ENCODE measurements at regions not wholly inside any gene's neighbourhood (a gene's known extent, or its start where the extent isn't known, plus 50 kb on each side); places are given as distances from the start of the nearest gene placed in this dataset.

GRCh38 chr17:14797021-14797420, 468.1 kb downstream of the PMP22 start:
- Histone ChIP-seq H3K9me3 (no peaks in the 10 kb centered on the region), H3K36me3 (no peaks in the 10 kb centered on the region), H3K4me1 (no peaks in the 10 kb centered on the region), H3K27ac (no peak overlapping the region), H3K27me3 (no peaks in the 10 kb centered on the region), H3K4me3 (no peak overlapping the region)
- in situ Hi-C loops (cut with MboI; ENCODE audit: low sequenced_read_pairs in 4 of 4) = no loop called here
- TF ChIP-seq POLR2A (IDR thresholded peaks at IDR 0.05) = no peak
- DNase-seq (no peak), ATAC-seq (no peak)
- intact Hi-C loops (cut with DNase I; ENCODE audit: low total_unique reads) = no loop called here

GRCh38 chr17:14794961-14795360, 470.2 kb downstream of the PMP22 start:
- no peaks in the 10 kb centered on the region for H3K4me1 ChIP-seq
- no peaks in the 10 kb centered on the region for H3K9me3 ChIP-seq
- no peaks in the 10 kb centered on the region for H3K27me3 ChIP-seq
- DNase-seq (no peak), ATAC-seq (no peak)
- in situ Hi-C loops (cut with MboI; ENCODE audit: low sequenced_read_pairs in 4 of 4) = no loop called here
- intact Hi-C loops (cut with DNase I; ENCODE audit: low total_unique reads) = no loop called here
- no peak for TF ChIP-seq POLR2A (IDR thresholded peaks at IDR 0.05)
- TF ChIP-seq CTCF (IDR thresholded peaks at IDR 0.05 in 4 of 5, conservative IDR thresholded peaks at IDR 0.05 in 1 of 5) = no peak
- no peak overlapping the region for H3K27ac ChIP-seq
- H3K4me3 ChIP-seq = no peak overlapping the region
- H3K36me3 ChIP-seq = no peaks in the 10 kb centered on the region

- no peak overlapping the region for H3K27ac ChIP-seq
- H3K4me3 ChIP-seq = no peak overlapping the region
- H3K9me3 ChIP-seq = no peaks in the 10 kb centered on the region
- H3K36me3 ChIP-seq = no peaks in the 10 kb centered on the region
- no peaks in the 10 kb centered on the region for H3K27me3 ChIP-seq
- in situ Hi-C loops (cut with MboI; ENCODE audit: low sequenced_read_pairs in 4 of 4) (no loop called here), intact Hi-C loops (cut with DNase I; ENCODE audit: low total_unique reads) (no loop called here)
- TF ChIP-seq CTCF (IDR thresholded peaks at IDR 0.05 in 4 of 5, conservative IDR thresholded peaks at IDR 0.05 in 1 of 5) = no peak
- TF ChIP-seq POLR2A (IDR thresholded peaks at IDR 0.05) = no peak
- DNase-seq (no peak), ATAC-seq (no peak)
- H3K4me1 ChIP-seq = no peaks in the 10 kb centered on the region
These were observed 471.9 kb downstream of the PMP22 start for GRCh38 chr17:14793237-14793636.

GRCh38 chr17:14792746-14793145, 472.4 kb downstream of the PMP22 start:
- Histone ChIP-seq H3K4me1 (no peaks in the 10 kb centered on the region), H3K9me3 (no peaks in the 10 kb centered on the region), H3K36me3 (no peaks in the 10 kb centered on the region), H3K27ac (no peak overlapping the region), H3K4me3 (no peak overlapping the region), H3K27me3 (no peaks in the 10 kb centered on the region)
- no peak for DNase-seq
- intact Hi-C loops (cut with DNase I; ENCODE audit: low total_unique reads) (no loop called here), in situ Hi-C loops (cut with MboI; ENCODE audit: low sequenced_read_pairs in 4 of 4) (no loop called here)
- no peak for TF ChIP-seq POLR2A (IDR thresholded peaks at IDR 0.05)
- no peak for ATAC-seq

- intact Hi-C loops (cut with DNase I; ENCODE audit: low total_unique reads) (no loop called here), in situ Hi-C loops (cut with MboI; ENCODE audit: low sequenced_read_pairs in 4 of 4) (no loop called here)
- Histone ChIP-seq H3K27me3 (no peaks in the 10 kb centered on the region), H3K4me1 (no peaks in the 10 kb centered on the region), H3K9me3 (no peaks in the 10 kb centered on the region), H3K36me3 (no peaks in the 10 kb centered on the region), H3K27ac (no peak overlapping the region), H3K4me3 (no peak overlapping the region)
- no peak for DNase-seq
- TF ChIP-seq CTCF (IDR thresholded peaks at IDR 0.05 in 4 of 5, conservative IDR thresholded peaks at IDR 0.05 in 1 of 5) = no peak
- TF ChIP-seq POLR2A (IDR thresholded peaks at IDR 0.05) = no peak
- ATAC-seq = no peak
These were observed 473.9 kb downstream of the PMP22 start for GRCh38 chr17:14791221-14791620.

- TF ChIP-seq POLR2A (IDR thresholded peaks at IDR 0.05) (no peak), CTCF (IDR thresholded peaks at IDR 0.05 in 4 of 5, conservative IDR thresholded peaks at IDR 0.05 in 1 of 5) (no peak)
- no peak overlapping the region for H3K4me3 ChIP-seq
- no peaks in the 10 kb centered on the region for H3K36me3 ChIP-seq
- H3K9me3 ChIP-seq = no peaks in the 10 kb centered on the region
- DNase-seq (no peak), ATAC-seq (no peak)
- intact Hi-C loops (cut with DNase I; ENCODE audit: low total_unique reads) (no loop called here), in situ Hi-C loops (cut with MboI; ENCODE audit: low sequenced_read_pairs in 4 of 4) (no loop called here)
- H3K4me1 ChIP-seq = no peaks in the 10 kb centered on the region
- H3K27ac ChIP-seq = no peak overlapping the region
- no peaks in the 10 kb centered on the region for H3K27me3 ChIP-seq
These were observed 474.6 kb downstream of the PMP22 start for GRCh38 chr17:14790521-14790920.

All from gastrocnemius medialis (tissue), 4 donors.